HL-60 (cell line): ENCODE measurements at regions not wholly inside any gene's neighbourhood (a gene's known extent, or its start where the extent isn't known, plus 50 kb on each side); places are given as distances from the start of the nearest gene placed in this dataset.

Experiments used
- GABPA ChIP-seq: IDR thresholded peaks from 2 replicates; pipeline ENCODE4 v1.6.1; 2012; ENCODE audit warnings: low read depth
- POLR2AphosphoS5 ChIP-seq: IDR thresholded peaks from 2 replicates; pipeline ENCODE4 v1.6.1; 2012; ENCODE audit warnings: low read depth
- REST ChIP-seq: IDR thresholded peaks from 2 replicates; pipeline ENCODE4 v1.6.1; 2012; ENCODE audit warnings: low read depth; ENCODE audit not compliant: insufficient replicate concordance
- TF ChIP-seq, protein P1 (sequence below): IDR thresholded peaks from one replicate; pipeline ENCODE4 v1.5.1; 2011; ENCODE audit warnings: low read length, control low read depth, inconsistent platforms; ENCODE audit not compliant: insufficient read depth

DNA sequence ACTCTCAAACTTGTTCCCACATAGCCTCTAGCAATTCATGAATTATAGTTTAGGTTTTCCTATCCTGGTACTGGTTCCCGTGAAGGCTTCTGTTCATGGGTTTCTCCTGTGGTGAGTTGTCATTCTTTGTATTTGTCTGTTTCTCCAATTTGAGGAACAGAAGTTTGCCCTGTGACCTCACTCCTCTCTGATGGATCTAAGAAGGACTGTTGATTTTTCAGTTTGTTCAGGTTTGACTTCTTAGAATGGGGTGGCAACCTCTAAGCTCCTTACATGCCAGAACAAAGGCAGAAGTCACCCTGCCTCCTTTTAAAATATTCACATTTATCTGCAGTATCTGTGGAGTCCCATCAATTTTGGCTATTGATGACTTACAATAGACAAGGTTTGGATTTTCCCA lies 354.0 kb downstream of the SPRY2 start:
- no peak for TF ChIP-seq POLR2AphosphoS5
- no peak for TF ChIP-seq REST
- TF ChIP-seq, protein P1, sequence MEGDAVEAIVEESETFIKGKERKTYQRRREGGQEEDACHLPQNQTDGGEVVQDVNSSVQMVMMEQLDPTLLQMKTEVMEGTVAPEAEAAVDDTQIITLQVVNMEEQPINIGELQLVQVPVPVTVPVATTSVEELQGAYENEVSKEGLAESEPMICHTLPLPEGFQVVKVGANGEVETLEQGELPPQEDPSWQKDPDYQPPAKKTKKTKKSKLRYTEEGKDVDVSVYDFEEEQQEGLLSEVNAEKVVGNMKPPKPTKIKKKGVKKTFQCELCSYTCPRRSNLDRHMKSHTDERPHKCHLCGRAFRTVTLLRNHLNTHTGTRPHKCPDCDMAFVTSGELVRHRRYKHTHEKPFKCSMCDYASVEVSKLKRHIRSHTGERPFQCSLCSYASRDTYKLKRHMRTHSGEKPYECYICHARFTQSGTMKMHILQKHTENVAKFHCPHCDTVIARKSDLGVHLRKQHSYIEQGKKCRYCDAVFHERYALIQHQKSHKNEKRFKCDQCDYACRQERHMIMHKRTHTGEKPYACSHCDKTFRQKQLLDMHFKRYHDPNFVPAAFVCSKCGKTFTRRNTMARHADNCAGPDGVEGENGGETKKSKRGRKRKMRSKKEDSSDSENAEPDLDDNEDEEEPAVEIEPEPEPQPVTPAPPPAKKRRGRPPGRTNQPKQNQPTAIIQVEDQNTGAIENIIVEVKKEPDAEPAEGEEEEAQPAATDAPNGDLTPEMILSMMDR: no peak
- TF ChIP-seq GABPA: no peak
